ENCODE measurements at regions not wholly inside any gene's neighbourhood (a gene's known extent, or its start where the extent isn't known, plus 50 kb on each side); places are given as distances from the start of the nearest gene placed in this dataset.

- WGBS (ENCODE audit: insufficient coverage) = no CpG with 5 or more reads among the region's 3 CpGs
- peak overlapping the region; percentile 8 for H3K27ac ChIP-seq (ENCODE audit: low read length)
- peak; percentile 58 for DNase-seq
- H3K9me3 ChIP-seq (replicated peaks; ENCODE audit: control insufficient read depth, low read depth, low read length) = no peaks in the 10 kb centered on the region
- H3K27me3 ChIP-seq (ENCODE audit: control insufficient read depth, insufficient read depth, low read length) = no peaks in the 10 kb centered on the region
- peaks cover 7% of the 10 kb centered on the region for H3K4me1 ChIP-seq (ENCODE audit: control insufficient read depth, insufficient read depth, low read length)
- no peak overlapping the region for H3K4me3 ChIP-seq (ENCODE audit: low read length)
- no peaks in the 10 kb centered on the region for H3K36me3 ChIP-seq (ENCODE audit: control insufficient read depth, insufficient read depth, low read length)
Observed at GRCh38 chr6:80456724-80457438, 350.4 kb downstream of the BCKDHB start.

- no peak overlapping the region for H3K4me3 ChIP-seq (ENCODE audit: low read length)
- no peaks in the 10 kb centered on the region for H3K27me3 ChIP-seq (ENCODE audit: control insufficient read depth, insufficient read depth, low read length)
- WGBS (ENCODE audit: insufficient coverage) = 67% methylated on average over 2 of the region's 4 CpGs
- no peak overlapping the region for H3K27ac ChIP-seq (ENCODE audit: low read length)
- H3K36me3 ChIP-seq (ENCODE audit: control insufficient read depth, insufficient read depth, low read length) = no peaks in the 10 kb centered on the region
- H3K4me1 ChIP-seq (ENCODE audit: control insufficient read depth, insufficient read depth, low read length) = peaks cover 7% of the 10 kb centered on the region
- peak; percentile 42 for DNase-seq
- no peaks in the 10 kb centered on the region for H3K9me3 ChIP-seq (replicated peaks; ENCODE audit: control insufficient read depth, low read depth, low read length)
Observed at GRCh38 chr6:80454661-80455365, 348.3 kb downstream of the BCKDHB start.

GRCh38 chr6:80454197-80454596 lies 347.7 kb downstream of the BCKDHB start:
- Histone ChIP-seq H3K9me3 (replicated peaks; ENCODE audit: control insufficient read depth, low read depth, low read length) (no peaks in the 10 kb centered on the region), H3K27me3 (ENCODE audit: control insufficient read depth, insufficient read depth, low read length) (no peaks in the 10 kb centered on the region), H3K4me3 (ENCODE audit: low read length) (no peak overlapping the region), H3K4me1 (ENCODE audit: control insufficient read depth, insufficient read depth, low read length) (peaks cover 7% of the 10 kb centered on the region), H3K36me3 (ENCODE audit: control insufficient read depth, insufficient read depth, low read length) (no peaks in the 10 kb centered on the region), H3K27ac (ENCODE audit: low read length) (no peak overlapping the region)
- DNase-seq = peak; percentile 36
- WGBS (ENCODE audit: insufficient coverage) = 57% methylated on average over 1 of the region's 1 CpG

GRCh38 chr6:80449726-80450125 lies 343.3 kb downstream of the BCKDHB start:
- no peak for DNase-seq
- Histone ChIP-seq H3K27me3 (ENCODE audit: control insufficient read depth, insufficient read depth, low read length) (no peaks in the 10 kb centered on the region), H3K4me1 (ENCODE audit: control insufficient read depth, insufficient read depth, low read length) (no peaks in the 10 kb centered on the region), H3K9me3 (replicated peaks; ENCODE audit: control insufficient read depth, low read depth, low read length) (peaks cover 4% of the 10 kb centered on the region), H3K27ac (ENCODE audit: low read length) (no peak overlapping the region), H3K36me3 (ENCODE audit: control insufficient read depth, insufficient read depth, low read length) (no peaks in the 10 kb centered on the region), H3K4me3 (ENCODE audit: low read length) (no peak overlapping the region)
- WGBS (ENCODE audit: insufficient coverage) = no CpG with 5 or more reads among the region's 1 CpG

GRCh38 chr6:80446454-80447045 lies 340.1 kb downstream of the BCKDHB start:
- Histone ChIP-seq H3K36me3 (ENCODE audit: control insufficient read depth, insufficient read depth, low read length) (no peaks in the 10 kb centered on the region), H3K27ac (ENCODE audit: low read length) (no peak overlapping the region), H3K4me1 (ENCODE audit: control insufficient read depth, insufficient read depth, low read length) (no peaks in the 10 kb centered on the region), H3K27me3 (ENCODE audit: control insufficient read depth, insufficient read depth, low read length) (no peaks in the 10 kb centered on the region), H3K9me3 (replicated peaks; ENCODE audit: control insufficient read depth, low read depth, low read length) (peaks cover 4% of the 10 kb centered on the region), H3K4me3 (ENCODE audit: low read length) (no peak overlapping the region)
- DNase-seq = no peak
- WGBS (ENCODE audit: insufficient coverage) = 80% methylated on average over 1 of the region's 5 CpGs

GRCh38 chr6:80445751-80446150 lies 339.3 kb downstream of the BCKDHB start:
- H3K4me3 ChIP-seq (ENCODE audit: low read length) = no peak overlapping the region
- no peaks in the 10 kb centered on the region for H3K36me3 ChIP-seq (ENCODE audit: control insufficient read depth, insufficient read depth, low read length)
- peaks cover 4% of the 10 kb centered on the region for H3K9me3 ChIP-seq (replicated peaks; ENCODE audit: control insufficient read depth, low read depth, low read length)
- no peaks in the 10 kb centered on the region for H3K4me1 ChIP-seq (ENCODE audit: control insufficient read depth, insufficient read depth, low read length)
- DNase-seq = no peak
- no peaks in the 10 kb centered on the region for H3K27me3 ChIP-seq (ENCODE audit: control insufficient read depth, insufficient read depth, low read length)
- H3K27ac ChIP-seq (ENCODE audit: low read length) = no peak overlapping the region

GRCh38 chr6:80442366-80442765 lies 335.9 kb downstream of the BCKDHB start:
- Histone ChIP-seq H3K27ac (ENCODE audit: low read length) (no peak overlapping the region), H3K27me3 (ENCODE audit: control insufficient read depth, insufficient read depth, low read length) (no peaks in the 10 kb centered on the region), H3K4me1 (ENCODE audit: control insufficient read depth, insufficient read depth, low read length) (peaks cover 2% of the 10 kb centered on the region), H3K9me3 (replicated peaks; ENCODE audit: control insufficient read depth, low read depth, low read length) (peaks cover 4% of the 10 kb centered on the region), H3K36me3 (ENCODE audit: control insufficient read depth, insufficient read depth, low read length) (no peaks in the 10 kb centered on the region), H3K4me3 (ENCODE audit: low read length) (no peak overlapping the region)
- DNase-seq = no peak

GRCh38 chr6:80441131-80441530 lies 334.7 kb downstream of the BCKDHB start:
- no peak overlapping the region for H3K4me3 ChIP-seq (ENCODE audit: low read length)
- H3K27ac ChIP-seq (ENCODE audit: low read length) = no peak overlapping the region
- peaks cover under 1% of the 10 kb centered on the region for H3K9me3 ChIP-seq (replicated peaks; ENCODE audit: control insufficient read depth, low read depth, low read length)
- H3K4me1 ChIP-seq (ENCODE audit: control insufficient read depth, insufficient read depth, low read length) = peaks cover 2% of the 10 kb centered on the region
- H3K27me3 ChIP-seq (ENCODE audit: control insufficient read depth, insufficient read depth, low read length) = no peaks in the 10 kb centered on the region
- no peaks in the 10 kb centered on the region for H3K36me3 ChIP-seq (ENCODE audit: control insufficient read depth, insufficient read depth, low read length)
- no peak for DNase-seq

- no peak for DNase-seq
- H3K27me3 ChIP-seq (ENCODE audit: control insufficient read depth, insufficient read depth, low read length) = no peaks in the 10 kb centered on the region
- peaks cover 2% of the 10 kb centered on the region for H3K4me1 ChIP-seq (ENCODE audit: control insufficient read depth, insufficient read depth, low read length)
- no peak overlapping the region for H3K27ac ChIP-seq (ENCODE audit: low read length)
- WGBS (ENCODE audit: insufficient coverage) = no CpG with 5 or more reads among the region's 6 CpGs
- no peak overlapping the region for H3K4me3 ChIP-seq (ENCODE audit: low read length)
- no peaks in the 10 kb centered on the region for H3K36me3 ChIP-seq (ENCODE audit: control insufficient read depth, insufficient read depth, low read length)
- no peaks in the 10 kb centered on the region for H3K9me3 ChIP-seq (replicated peaks; ENCODE audit: control insufficient read depth, low read depth, low read length)
Observed at GRCh38 chr6:80440496-80441115, 334.1 kb downstream of the BCKDHB start.

GRCh38 chr6:80439721-80440470 lies 333.4 kb downstream of the BCKDHB start:
- H3K4me3 ChIP-seq (ENCODE audit: low read length) = no peak overlapping the region
- peaks cover 2% of the 10 kb centered on the region for H3K4me1 ChIP-seq (ENCODE audit: control insufficient read depth, insufficient read depth, low read length)
- H3K27me3 ChIP-seq (ENCODE audit: control insufficient read depth, insufficient read depth, low read length) = no peaks in the 10 kb centered on the region
- no peaks in the 10 kb centered on the region for H3K9me3 ChIP-seq (replicated peaks; ENCODE audit: control insufficient read depth, low read depth, low read length)
- no peak overlapping the region for H3K27ac ChIP-seq (ENCODE audit: low read length)
- H3K36me3 ChIP-seq (ENCODE audit: control insufficient read depth, insufficient read depth, low read length) = no peaks in the 10 kb centered on the region
- DNase-seq = no peak

Measured in muscle of leg (tissue), 3 donors.